Keratinocyte (primary cell): ENCODE measurements at regions not wholly inside any gene's neighbourhood (a gene's known extent, or its start where the extent isn't known, plus 50 kb on each side); places are given as distances from the start of the nearest gene placed in this dataset.
"Not testable (repeated sequence)": the region's sequence is repeated elsewhere in the genome, so short reads cannot be mapped to it uniquely, and the experiment has no call there.

Experiments
- DNase-seq: peaks from one replicate; pipeline ENCODE4 v3.0.0-alpha.2; 2011; ENCODE audit warnings: low read depth, missing footprints, low spot score
- FAIRE-seq: peaks from 2 replicates; lab custom pipeline; 2011; peaks lifted over from hg19 to GRCh38; lab: Jason Lieb, UNC
- H2AFZ ChIP-seq: 2 replicates; pipeline ENCODE4 v1.6.0; 2012; ENCODE audit warnings: low read length, control low read depth, inconsistent platforms; ENCODE audit not compliant: control insufficient read depth
- H3K27ac ChIP-seq: 2 replicates; pipeline ENCODE4 v1.5.1; 2011; ENCODE audit warnings: low read length; ENCODE audit not compliant: control insufficient read depth, insufficient read depth
- H3K27me3 ChIP-seq: 3 replicates; pipeline ENCODE4 v1.6.0; 2011; ENCODE audit warnings: low read length; ENCODE audit not compliant: control insufficient read depth, insufficient read depth; ENCODE audit errors: extremely low read depth
- H3K36me3 ChIP-seq, 2 experiments: 2 replicates in 1 of 2; 3 replicates in 1 of 2; pipeline ENCODE4 v1.5.1; 2011; ENCODE audit warnings: low read length in 2 of 2, mild to moderate bottlenecking in 1 of 2; ENCODE audit not compliant: control insufficient read depth in 2 of 2, insufficient read depth in 2 of 2; ENCODE audit errors: extremely low read depth in 1 of 2
- H3K4me1 ChIP-seq: 3 replicates; pipeline ENCODE4 v1.5.1; 2011; ENCODE audit warnings: low read length; ENCODE audit not compliant: control insufficient read depth, insufficient read depth; ENCODE audit errors: extremely low read depth
- H3K4me2 ChIP-seq: 3 replicates; pipeline ENCODE4 v1.6.0; 2011; ENCODE audit warnings: low read depth, low read length; ENCODE audit not compliant: control insufficient read depth, insufficient read depth; ENCODE audit errors: extremely low read depth
- H3K4me3 ChIP-seq, 3 experiments: fragments of 200-600 bp in 1 of 3; sonication (generic) in 1 of 3; 2 replicates in 2 of 3; 3 replicates in 1 of 3; pipeline ENCODE4 v1.5.1; 2011 to 2016; ENCODE audit warnings: low read length in 3 of 3, mild to moderate bottlenecking in 3 of 3, control low read depth in 2 of 3, inconsistent platforms in 1 of 3, low read depth in 1 of 3, mixed read lengths in 1 of 3, mixed run types in 1 of 3, moderate library complexity in 1 of 3; ENCODE audit not compliant: control insufficient read depth in 2 of 3, insufficient read depth in 2 of 3; ENCODE audit errors: extremely low read depth in 1 of 3
- H3K79me2 ChIP-seq: 2 replicates; pipeline ENCODE4 v1.6.0; 2012; ENCODE audit warnings: low read length; ENCODE audit not compliant: control insufficient read depth, insufficient read depth
- H3K9ac ChIP-seq: 3 replicates; pipeline ENCODE4 v1.6.0; 2011; ENCODE audit warnings: low read length; ENCODE audit not compliant: control insufficient read depth, insufficient read depth; ENCODE audit errors: extremely low read depth
- H3K9me1 ChIP-seq: 3 replicates; pipeline ENCODE4 v1.6.0; 2011; ENCODE audit warnings: low read length; ENCODE audit not compliant: control insufficient read depth, insufficient read depth; ENCODE audit errors: extremely low read depth
- H3K9me3 ChIP-seq: 2 replicates; pipeline ENCODE4 v1.5.1; 2012; ENCODE audit warnings: low read depth, low read length; ENCODE audit not compliant: control insufficient read depth
- H4K20me1 ChIP-seq: 3 replicates; pipeline ENCODE4 v1.6.0; 2011; ENCODE audit warnings: low read length; ENCODE audit not compliant: control insufficient read depth, insufficient read depth; ENCODE audit errors: extremely low read depth
- CTCF ChIP-seq, 3 experiments: IDR thresholded peaks in 1 of 3; conservative IDR thresholded peaks in 1 of 3; optimal IDR thresholded peaks in 1 of 3; 2 replicates in 2 of 3; 3 replicates in 1 of 3; pipeline versions ENCODE3 to v1.5.1; 2011; ENCODE audit warnings: low read length in 3 of 3, mild to moderate bottlenecking in 3 of 3, moderate library complexity in 2 of 3, control low read depth in 1 of 3, inconsistent platforms in 1 of 3; ENCODE audit not compliant: insufficient read depth in 2 of 3; ENCODE audit errors: extremely low read depth in 1 of 3
- EZH2 ChIP-seq: IDR thresholded peaks from one replicate; pipeline ENCODE4 v1.6.1; 2012; ENCODE audit warnings: inconsistent platforms, mild to moderate bottlenecking, low read length, moderate library complexity
- dilution Hi-C: fragments of 300-500 bp; cut with MboI; formaldehyde crosslinking; loops from one replicate; pipeline ENCODE4 v1.7.0; 2020; ENCODE audit warnings: low sequenced_read_pairs; ENCODE audit not compliant: extremely low pct_ligation_motif_present

DNA sequence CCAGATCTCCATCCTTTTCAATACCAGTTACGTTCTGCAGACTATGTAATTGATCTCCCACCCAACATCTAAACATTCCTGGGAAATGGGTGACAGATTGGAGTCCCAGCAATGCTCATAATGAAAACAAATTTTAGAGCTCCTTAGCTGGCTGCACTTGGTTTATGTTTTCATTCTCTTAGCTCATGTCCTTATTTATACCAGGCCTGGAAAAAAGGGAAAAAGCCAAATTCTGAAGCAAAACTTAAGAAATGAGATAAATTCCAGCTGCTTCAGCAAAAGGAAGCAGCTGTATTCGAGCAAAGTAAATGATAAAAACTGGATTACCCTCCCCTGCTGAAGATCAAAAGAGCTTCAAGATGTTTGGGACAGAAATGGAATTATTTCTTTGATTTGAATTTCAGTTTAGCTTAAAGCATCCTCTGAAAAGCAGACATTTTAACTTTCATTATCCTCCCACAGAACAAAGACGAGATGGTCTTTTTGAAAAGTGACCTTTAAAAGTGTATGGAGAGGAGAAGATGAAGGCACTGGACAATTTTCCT is 196.5 kb upstream of the THUMPD2 start:
- H3K4me2 ChIP-seq = no peak overlapping the region
- dilution Hi-C loops = no loop called here

GRCh38 chr2:39968037-39968436 is 189.0 kb upstream of the THUMPD2 start:
- H3K79me2 ChIP-seq = no peaks in the 10 kb centered on the region
- no peak overlapping the region for H3K9ac ChIP-seq
- H4K20me1 ChIP-seq = no peaks in the 10 kb centered on the region
- TF ChIP-seq CTCF (optimal IDR thresholded peaks at IDR 0.05 in 1 of 3, IDR thresholded peaks at IDR 0.05 in 1 of 3, conservative IDR thresholded peaks at IDR 0.05 in 1 of 3; ENCODE audit: extremely low read depth in 1 of 3, insufficient read depth in 2 of 3, low read length in 3 of 3) (no peak), EZH2 (no peak)
- no peak overlapping the region for H3K4me2 ChIP-seq
- no peaks in the 10 kb centered on the region for H3K36me3 ChIP-seq
- DNase-seq (no peak), FAIRE-seq (no peak)
- no peaks in the 10 kb centered on the region for H3K9me3 ChIP-seq
- H3K4me3 ChIP-seq = no peak overlapping the region
- no peaks in the 10 kb centered on the region for H3K9me1 ChIP-seq
- H3K27ac ChIP-seq = no peak overlapping the region
- no peak overlapping the region for H2AFZ ChIP-seq
- H3K4me1 ChIP-seq = no peaks in the 10 kb centered on the region
- H3K27me3 ChIP-seq = no peaks in the 10 kb centered on the region
- dilution Hi-C loops = no loop called here

More for the DNA sequence above, 196.5 kb upstream of the THUMPD2 start:
- no peaks in the 10 kb centered on the region for H3K36me3 ChIP-seq
- no peak overlapping the region for H3K27ac ChIP-seq
- H3K9me1 ChIP-seq = no peaks in the 10 kb centered on the region
- H3K4me3 ChIP-seq = no peak overlapping the region
- DNase-seq (no peak), FAIRE-seq (no peak)
- H3K9me3 ChIP-seq = no peaks in the 10 kb centered on the region
- H4K20me1 ChIP-seq = no peaks in the 10 kb centered on the region
- H3K27me3 ChIP-seq = no peaks in the 10 kb centered on the region
- no peak for TF ChIP-seq CTCF (optimal IDR thresholded peaks at IDR 0.05 in 1 of 3, IDR thresholded peaks at IDR 0.05 in 1 of 3, conservative IDR thresholded peaks at IDR 0.05 in 1 of 3; ENCODE audit: extremely low read depth in 1 of 3, insufficient read depth in 2 of 3, low read length in 3 of 3)
- TF ChIP-seq EZH2 = no peak
- no peak overlapping the region for H2AFZ ChIP-seq
- H3K4me1 ChIP-seq = no peaks in the 10 kb centered on the region
- H3K79me2 ChIP-seq = no peaks in the 10 kb centered on the region
- no peak overlapping the region for H3K9ac ChIP-seq

DNA sequence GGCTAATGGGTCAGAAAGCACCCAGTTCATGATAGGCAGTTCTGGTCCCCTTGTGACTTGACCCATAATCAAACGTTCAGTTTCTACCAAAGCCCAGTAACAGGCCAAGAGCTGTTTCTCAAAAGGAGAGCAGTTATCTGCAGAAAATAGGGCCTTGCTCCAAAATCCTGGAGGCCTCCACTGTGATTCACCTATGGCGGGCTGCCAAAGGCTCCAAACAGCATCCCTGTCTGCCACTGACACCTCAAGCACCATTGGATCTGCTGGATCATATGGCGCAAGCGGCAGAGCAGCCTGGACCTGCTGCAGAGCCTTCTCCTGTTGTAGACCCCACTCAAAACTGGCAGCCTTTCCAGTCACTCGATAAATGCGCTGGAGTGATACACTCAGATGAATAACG is 181.6 kb upstream of the THUMPD2 start:
- DNase-seq, dilution Hi-C loops, H3K9ac ChIP-seq, H3K79me2 ChIP-seq, H4K20me1 ChIP-seq, H3K9me1 ChIP-seq, FAIRE-seq, H3K27ac ChIP-seq, H3K9me3 ChIP-seq, H2AFZ ChIP-seq, H3K4me2 ChIP-seq, H3K36me3 ChIP-seq, H3K27me3 ChIP-seq, H3K4me3 ChIP-seq, H3K4me1 ChIP-seq: not testable (repeated sequence)
